ENCODE measurements at regions not wholly inside any gene's neighbourhood (a gene's known extent, or its start where the extent isn't known, plus 50 kb on each side); places are given as distances from the start of the nearest gene placed in this dataset.

GRCh38 chr5:116370149-116370548, 204.5 kb downstream of the SEMA6A start:
- peaks cover 5% of the 10 kb centered on the region; the same call in 1 of the 2 replicates for H3K9me3 ChIP-seq
- no peak for DNase-seq
- no peak for TF ChIP-seq CTCF (IDR thresholded peaks at IDR 0.05; ENCODE audit: insufficient read depth in 1 of 2, low read depth in 1 of 2, low read length in 1 of 2, severe bottlenecking in 1 of 2, unreplicated experiment in 1 of 2)
- H3K27ac Mint-ChIP-seq (ENCODE audit: unreplicated experiment) = no peak overlapping the region
- ChIA-PET POLR2A (no interaction called here), CTCF (no interaction called here)
- peaks cover 7% of the 10 kb centered on the region for H3K4me1 ChIP-seq
- no peak overlapping the region for H3K4me3 ChIP-seq (ENCODE audit: low read depth, low read length)
- intact Hi-C loops (cut with micrococcal nuclease; ENCODE audit: unreplicated experiment) = no loop called here
- H3K27me3 Mint-ChIP-seq (ENCODE audit: insufficient read depth, unreplicated experiment) = no peaks in the 10 kb centered on the region
- no TSS peak for BruUV-seq (replicated peaks)
- H3K4me3 Mint-ChIP-seq (ENCODE audit: unreplicated experiment) = no peak overlapping the region
- no peaks in the 10 kb centered on the region for H3K27me3 ChIP-seq (replicated peaks; ENCODE audit: control insufficient read depth, insufficient read depth, low read length)
- no peaks in the 10 kb centered on the region for H3K36me3 ChIP-seq (ENCODE audit: control insufficient read depth, insufficient read depth, low read length)
- no peaks in the 10 kb centered on the region for H3K36me3 Mint-ChIP-seq (ENCODE audit: insufficient read depth, unreplicated experiment)
- H3K9me3 Mint-ChIP-seq (ENCODE audit: unreplicated experiment) = no peaks in the 10 kb centered on the region
- H3K4me1 Mint-ChIP-seq (ENCODE audit: low read depth, unreplicated experiment) = peaks cover 10% of the 10 kb centered on the region

- Histone ChIP-seq H3K27me3 (replicated peaks; ENCODE audit: control insufficient read depth, insufficient read depth, low read length) (no peaks in the 10 kb centered on the region), H3K36me3 (ENCODE audit: control insufficient read depth, insufficient read depth, low read length) (no peaks in the 10 kb centered on the region), H3K4me3 (ENCODE audit: low read depth, low read length) (no peak overlapping the region), H3K9me3 (peaks cover 5% of the 10 kb centered on the region; the same call in 1 of the 2 replicates), H3K4me1 (no peaks in the 10 kb centered on the region)
- no peak for DNase-seq
- ChIA-PET CTCF (no interaction called here), POLR2A (no interaction called here)
- Mint-ChIP-seq H3K4me3 (ENCODE audit: unreplicated experiment) (no peak overlapping the region), H3K36me3 (ENCODE audit: insufficient read depth, unreplicated experiment) (no peaks in the 10 kb centered on the region), H3K4me1 (ENCODE audit: low read depth, unreplicated experiment) (no peaks in the 10 kb centered on the region), H3K27ac (ENCODE audit: unreplicated experiment) (no peak overlapping the region), H3K9me3 (ENCODE audit: unreplicated experiment) (no peaks in the 10 kb centered on the region), H3K27me3 (ENCODE audit: insufficient read depth, unreplicated experiment) (no peaks in the 10 kb centered on the region)
- no peak for TF ChIP-seq CTCF (IDR thresholded peaks at IDR 0.05; ENCODE audit: insufficient read depth in 1 of 2, low read depth in 1 of 2, low read length in 1 of 2, severe bottlenecking in 1 of 2, unreplicated experiment in 1 of 2)
- no TSS peak for BruUV-seq (replicated peaks)
- intact Hi-C loops (cut with micrococcal nuclease; ENCODE audit: unreplicated experiment) = no loop called here
Observed at GRCh38 chr5:116365006-116365496, 209.6 kb downstream of the SEMA6A start.

GRCh38 chr5:116363780-116364179, 210.8 kb downstream of the SEMA6A start:
- no peak for TF ChIP-seq CTCF (IDR thresholded peaks at IDR 0.05; ENCODE audit: insufficient read depth in 1 of 2, low read depth in 1 of 2, low read length in 1 of 2, severe bottlenecking in 1 of 2, unreplicated experiment in 1 of 2)
- no TSS peak for BruUV-seq (replicated peaks)
- ChIA-PET CTCF (no interaction called here), POLR2A (no interaction called here)
- intact Hi-C loops (cut with micrococcal nuclease; ENCODE audit: unreplicated experiment) = no loop called here
- DNase-seq = no peak
- Histone ChIP-seq H3K4me1 (no peaks in the 10 kb centered on the region), H3K4me3 (ENCODE audit: low read depth, low read length) (no peak overlapping the region), H3K9me3 (peaks cover 5% of the 10 kb centered on the region; the same call in 1 of the 2 replicates), H3K27me3 (replicated peaks; ENCODE audit: control insufficient read depth, insufficient read depth, low read length) (no peaks in the 10 kb centered on the region), H3K36me3 (ENCODE audit: control insufficient read depth, insufficient read depth, low read length) (no peaks in the 10 kb centered on the region)
- Mint-ChIP-seq H3K36me3 (ENCODE audit: insufficient read depth, unreplicated experiment) (no peaks in the 10 kb centered on the region), H3K27me3 (ENCODE audit: insufficient read depth, unreplicated experiment) (no peaks in the 10 kb centered on the region), H3K4me3 (ENCODE audit: unreplicated experiment) (no peak overlapping the region), H3K4me1 (ENCODE audit: low read depth, unreplicated experiment) (no peaks in the 10 kb centered on the region), H3K9me3 (ENCODE audit: unreplicated experiment) (no peaks in the 10 kb centered on the region), H3K27ac (ENCODE audit: unreplicated experiment) (no peak overlapping the region)
